GM12878 (cell line): ENCODE measurements at regions not wholly inside any gene's neighbourhood (a gene's known extent, or its start where the extent isn't known, plus 50 kb on each side); places are given as distances from the start of the nearest gene placed in this dataset.

Source experiments
- ATAC-seq: fragments of 200-7000 bp; cut with Tn5 transposase; 3 replicates; pipeline ENCODE4 v1.9.1; 2020; ENCODE audit warnings: mild to moderate bottlenecking, moderate library complexity
- BruUV-seq: library from RNA; stranded (reverse); fragments of 400-500 nt; replicated peaks from 2 replicates; lab custom pipeline; 2021; lab: Mats Ljungman, UMichigan
- CTCF ChIA-PET: fragments of 300-600 bp; sonication (Branson Sonifier 250); formaldehyde crosslinking; extraction: SDS; loops from one replicate; lab custom pipeline; 2021; ENCODE audit warnings: inconsistent platforms; lab: Yijun Ruan, JAX
- POLR2A ChIA-PET: fragments of 350-600 bp; formaldehyde crosslinking; extraction: SDS; loops from one replicate; lab custom pipeline; 2021; ENCODE audit warnings: inconsistent platforms; lab: Charles Lee
- RAD21 ChIA-PET: fragments of 300-600 bp; sonication (Branson Sonifier 250); formaldehyde crosslinking; loops from one replicate; lab custom pipeline; 2023; ENCODE audit warnings: antibody characterized with exemption; ENCODE audit not compliant: unreplicated experiment; lab: Charles Lee
- SMC1A ChIA-PET: fragments of 300-600 bp; sonication (Branson Sonifier 250); formaldehyde crosslinking; loops from one replicate; lab custom pipeline; 2023; ENCODE audit not compliant: unreplicated experiment, uncharacterized antibody; lab: Charles Lee
- DNase-seq: peaks from one replicate; pipeline ENCODE4 v3.0.0-alpha.2; 2011; ENCODE audit warnings: low read depth, low spot score
- FAIRE-seq: peaks from 3 replicates; lab custom pipeline; 2011; peaks lifted over from hg19 to GRCh38; lab: Jason Lieb, UNC
- H2AFZ ChIP-seq: 2 replicates; pipeline ENCODE4 v1.6.0; 2011; ENCODE audit warnings: low read depth, low read length, control low read depth; ENCODE audit not compliant: control insufficient read depth
- H3K27ac ChIP-seq: 2 replicates; pipeline ENCODE4 v1.5.1; 2011; ENCODE audit warnings: control low read depth; ENCODE audit not compliant: control insufficient read depth, insufficient read depth
- H3K27me3 ChIP-seq, 2 experiments: replicated peaks in 1 of 2; 2 replicates each; pipeline versions ENCODE4 v1.6.0 to v1.6.1; 2011; ENCODE audit warnings: low read length in 1 of 2; ENCODE audit not compliant: control insufficient read depth in 2 of 2, insufficient read depth in 2 of 2
- H3K36me3 ChIP-seq, 2 experiments: 2 replicates each; pipeline ENCODE4 v1.5.1; 2011; ENCODE audit warnings: low read length in 1 of 2; ENCODE audit not compliant: control insufficient read depth in 2 of 2, insufficient read depth in 2 of 2
- H3K4me1 ChIP-seq: 2 replicates; pipeline ENCODE4 v1.6.1; 2011; ENCODE audit warnings: mild to moderate bottlenecking, low read length, moderate library complexity, mixed read lengths; ENCODE audit not compliant: control insufficient read depth, insufficient read depth
- H3K4me2 ChIP-seq: 2 replicates; pipeline ENCODE4 v1.6.0; 2011; ENCODE audit warnings: control low read depth; ENCODE audit not compliant: control insufficient read depth, insufficient read depth
- H3K4me3 ChIP-seq: fragments of 200-600 bp; sonication (generic); 2 replicates; pipeline ENCODE4 v1.5.1; 2016
- H3K79me2 ChIP-seq: 2 replicates; pipeline ENCODE4 v1.6.0; 2011; ENCODE audit warnings: low read length; ENCODE audit not compliant: control insufficient read depth, insufficient read depth
- H3K9ac ChIP-seq: 2 replicates; pipeline ENCODE4 v1.8.0; 2011; ENCODE audit warnings: low read length, control low read depth, mixed read lengths; ENCODE audit not compliant: control insufficient read depth, insufficient read depth
- H3K9me3 ChIP-seq: replicated peaks from 3 replicates; pipeline ENCODE4 v1.5.1; 2011; ENCODE audit warnings: mild to moderate bottlenecking, low read length; ENCODE audit not compliant: control insufficient read depth, insufficient read depth
- H4K20me1 ChIP-seq: 2 replicates; pipeline ENCODE4 v1.6.0; 2011; ENCODE audit not compliant: control insufficient read depth, insufficient read depth
- BMI1 ChIP-seq: fragments of 450-650 bp; IDR thresholded peaks from 2 replicates; pipeline ENCODE4 v1.6.1; 2016; ENCODE audit warnings: mild to moderate bottlenecking, moderate library complexity, borderline replicate concordance
- ETV6 ChIP-seq, 2 experiments: fragments of 450-650 bp in 1 of 2; IDR thresholded peaks in 1 of 2; conservative IDR thresholded peaks in 1 of 2; 2 replicates each; pipeline ENCODE4 v1.6.1; 2014; ENCODE audit warnings: antibody characterized with exemption in 1 of 2, borderline replicate concordance in 1 of 2, low read depth in 1 of 2, mild to moderate bottlenecking in 1 of 2, moderate library complexity in 1 of 2
- MEF2B ChIP-seq: fragments of 450-650 bp; IDR thresholded peaks from 2 replicates; pipeline ENCODE4 v1.6.1; 2018; ENCODE audit warnings: mild to moderate bottlenecking, moderate library complexity; ENCODE audit not compliant: partially characterized antibody, poor library complexity, severe bottlenecking
- WGBS: methylation state at CpG from one replicate; pipeline ENCODE4 v1.1.6; 2016; ENCODE audit warnings: low lambda C conversion rate; ENCODE audit not compliant: insufficient replicate concordance, insufficient coverage; ENCODE audit errors: missing lambda C conversion rate; 5-methylcytosine and 5-hydroxymethylcytosine counted together
- in situ Hi-C: fragments of 300-500 bp; cut with MboI; formaldehyde crosslinking; loops from 9 replicates; pipeline ENCODE4 v1.14.3; 2018; ENCODE audit warnings: mixed read lengths
- intact Hi-C: fragments of 100-400 bp; cut with micrococcal nuclease; formaldehyde crosslinking; loops from one replicate; pipeline ENCODE4 v1.14.2; 2022; ENCODE audit not compliant: unreplicated experiment
- TF ChIP-seq, protein P1 (sequence below): fragments of 450-650 bp; formaldehyde crosslinking; IDR thresholded peaks from 2 replicates; pipeline ENCODE4 v1.4.0; 2020; ENCODE audit warnings: mild to moderate bottlenecking, moderate library complexity

DNA sequence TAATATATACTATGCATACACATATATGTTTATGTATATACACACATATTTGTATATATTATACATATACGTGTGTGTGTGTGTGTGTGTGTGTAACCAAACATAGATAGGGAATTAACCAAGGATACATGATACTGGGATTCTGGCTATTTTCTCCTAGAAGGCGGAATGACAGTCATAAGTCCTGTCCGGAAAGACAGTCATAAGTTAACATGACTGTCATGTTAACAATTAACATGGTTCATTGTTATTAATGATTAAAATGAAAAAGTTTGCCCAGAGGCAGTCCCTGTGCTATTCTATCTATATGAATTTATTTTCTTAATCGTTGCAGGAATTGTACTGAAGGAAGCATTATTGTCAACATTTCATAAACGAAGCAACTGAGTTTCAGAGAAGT is 450.7 kb upstream of the NXPH2 start:
- Histone ChIP-seq H3K27ac (no peak overlapping the region), H3K27me3 (no peaks in the 10 kb centered on the region), H3K4me2 (no peak overlapping the region), H4K20me1 (no peaks in the 10 kb centered on the region), H3K9ac (no peak overlapping the region), H3K79me2 (no peaks in the 10 kb centered on the region), H3K4me3 (no peak overlapping the region), H3K4me1 (no peaks in the 10 kb centered on the region), H3K36me3 (no peaks in the 10 kb centered on the region), H2AFZ (no peak overlapping the region), H3K9me3 (no peaks in the 10 kb centered on the region)
- DNase-seq (no peak), FAIRE-seq (peak; percentile 18), ATAC-seq (no peak)
- TF ChIP-seq, protein P1, sequence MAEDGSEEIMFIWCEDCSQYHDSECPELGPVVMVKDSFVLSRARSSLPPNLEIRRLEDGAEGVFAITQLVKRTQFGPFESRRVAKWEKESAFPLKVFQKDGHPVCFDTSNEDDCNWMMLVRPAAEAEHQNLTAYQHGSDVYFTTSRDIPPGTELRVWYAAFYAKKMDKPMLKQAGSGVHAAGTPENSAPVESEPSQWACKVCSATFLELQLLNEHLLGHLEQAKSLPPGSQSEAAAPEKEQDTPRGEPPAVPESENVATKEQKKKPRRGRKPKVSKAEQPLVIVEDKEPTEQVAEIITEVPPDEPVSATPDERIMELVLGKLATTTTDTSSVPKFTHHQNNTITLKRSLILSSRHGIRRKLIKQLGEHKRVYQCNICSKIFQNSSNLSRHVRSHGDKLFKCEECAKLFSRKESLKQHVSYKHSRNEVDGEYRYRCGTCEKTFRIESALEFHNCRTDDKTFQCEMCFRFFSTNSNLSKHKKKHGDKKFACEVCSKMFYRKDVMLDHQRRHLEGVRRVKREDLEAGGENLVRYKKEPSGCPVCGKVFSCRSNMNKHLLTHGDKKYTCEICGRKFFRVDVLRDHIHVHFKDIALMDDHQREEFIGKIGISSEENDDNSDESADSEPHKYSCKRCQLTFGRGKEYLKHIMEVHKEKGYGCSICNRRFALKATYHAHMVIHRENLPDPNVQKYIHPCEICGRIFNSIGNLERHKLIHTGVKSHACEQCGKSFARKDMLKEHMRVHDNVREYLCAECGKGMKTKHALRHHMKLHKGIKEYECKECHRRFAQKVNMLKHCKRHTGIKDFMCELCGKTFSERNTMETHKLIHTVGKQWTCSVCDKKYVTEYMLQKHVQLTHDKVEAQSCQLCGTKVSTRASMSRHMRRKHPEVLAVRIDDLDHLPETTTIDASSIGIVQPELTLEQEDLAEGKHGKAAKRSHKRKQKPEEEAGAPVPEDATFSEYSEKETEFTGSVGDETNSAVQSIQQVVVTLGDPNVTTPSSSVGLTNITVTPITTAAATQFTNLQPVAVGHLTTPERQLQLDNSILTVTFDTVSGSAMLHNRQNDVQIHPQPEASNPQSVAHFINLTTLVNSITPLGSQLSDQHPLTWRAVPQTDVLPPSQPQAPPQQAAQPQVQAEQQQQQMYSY (CRISPR knock-in tag), result no peak
- no peak for TF ChIP-seq BMI1
- no peak for TF ChIP-seq MEF2B
- TF ChIP-seq ETV6 (conservative IDR thresholded peaks at IDR 0.05 in 1 of 2, IDR thresholded peaks at IDR 0.05 in 1 of 2; ENCODE audit: borderline replicate concordance in 1 of 2, low read depth in 1 of 2), result no peak
- SMC1A ChIA-PET, result interaction anchor here (1.1 kb wide), 1 partner anchor 12 kb away, joined by 3 read pairs; no protein-coding TSS in a partner anchor
- WGBS, result 17% methylated on average over 5 of the region's 5 CpGs
- no TSS peak for BruUV-seq
- POLR2A ChIA-PET, result no interaction called here
- RAD21 ChIA-PET, result no interaction called here
- in situ Hi-C loops (no loop called here), intact Hi-C loops (no loop called here)
- CTCF ChIA-PET, result interaction anchor here (1.4 kb wide), 1 partner anchor 10 kb away, joined by 3 read pairs; no protein-coding TSS in a partner anchor
